B cell (primary cell): ENCODE measurements at regions not wholly inside any gene's neighbourhood (a gene's known extent, or its start where the extent isn't known, plus 50 kb on each side); places are given as distances from the start of the nearest gene placed in this dataset.

Source experiments
- ATAC-seq: fragments of 200-7000 bp; cut with Tn5 transposase; one replicate; pipeline ENCODE4 v1.10.0; 2021; ENCODE audit warnings: low read depth, mild to moderate bottlenecking, moderate number of reproducible peaks, moderate library complexity
- CTCF ChIA-PET: fragments of 350-600 bp; sonication (Branson Sonifier 250); formaldehyde crosslinking; loops from one replicate; lab custom pipeline; 2021; ENCODE audit warnings: antibody characterized with exemption, inconsistent platforms; lab: Charles Lee
- POLR2A ChIA-PET: fragments of 350-600 bp; sonication (Branson Sonifier 250); formaldehyde crosslinking; loops from one replicate; lab custom pipeline; 2021; ENCODE audit warnings: antibody characterized with exemption; lab: Charles Lee
- DNase-seq: peaks from one replicate; pipeline ENCODE4 v3.0.0; 2013
- H2AFZ ChIP-seq: 2 replicates; pipeline ENCODE4 v1.6.1; 2012; ENCODE audit warnings: mild to moderate bottlenecking, low read depth, low read length; ENCODE audit not compliant: insufficient read depth, poor library complexity, severe bottlenecking
- H3K27ac ChIP-seq, 2 donors: 1 replicate in 1 of 2; 2 replicates in 1 of 2; pipeline ENCODE4 v1.5.1; 2012 to 2013; ENCODE audit warnings: low read length in 2 of 2, mild to moderate bottlenecking in 2 of 2, moderate library complexity in 1 of 2
- H3K27me3 ChIP-seq, 4 experiments: fragments of 200-600 bp in 1 of 4; sonication (generic) in 1 of 4; replicated peaks in 1 of 4; 1 replicate in 2 of 4; 2 replicates in 2 of 4; pipeline versions ENCODE4 v1.6.1 to v1.7.0; 2013 to 2016; ENCODE audit warnings: low read length in 3 of 4, mild to moderate bottlenecking in 2 of 4, mixed read lengths in 1 of 4, moderate library complexity in 1 of 4; ENCODE audit not compliant: insufficient read depth in 4 of 4, control insufficient read depth in 3 of 4; ENCODE audit errors: control extremely low read depth in 1 of 4
- H3K36me3 ChIP-seq, 2 experiments: replicated peaks in 1 of 2; 1 replicate in 1 of 2; 2 replicates in 1 of 2; pipeline versions ENCODE4 v1.6.1 to v1.7.1; 2013; ENCODE audit warnings: low read length in 1 of 2; ENCODE audit not compliant: insufficient read depth in 2 of 2, control insufficient read depth in 1 of 2; ENCODE audit errors: control extremely low read depth in 1 of 2, extremely low read depth in 1 of 2
- H3K4me1 ChIP-seq, 2 donors: fragments of 200-600 bp in 1 of 2; sonication (generic) in 1 of 2; 1 replicate in 1 of 2; 2 replicates in 1 of 2; pipeline versions ENCODE4 v1.5.1 to v1.6.1; 2013 to 2017; ENCODE audit warnings: low read length in 2 of 2; ENCODE audit not compliant: control insufficient read depth in 2 of 2, insufficient read depth in 2 of 2
- H3K4me2 ChIP-seq: replicated peaks from 2 replicates; pipeline ENCODE3; 2012; ENCODE audit warnings: mild to moderate bottlenecking, low read depth, low read length; ENCODE audit not compliant: poor library complexity, severe bottlenecking
- H3K4me3 ChIP-seq, 5 experiments: fragments of 200-600 bp in 1 of 5; sonication (generic) in 1 of 5; 1 replicate in 3 of 5; 2 replicates in 2 of 5; pipeline versions ENCODE4 v1.5.1 to v1.7.0; 2011 to 2016; ENCODE audit warnings: low read length in 4 of 5, mild to moderate bottlenecking in 4 of 5, low read depth in 2 of 5, control low read depth in 1 of 5, moderate library complexity in 1 of 5; ENCODE audit not compliant: insufficient read depth in 1 of 5; ENCODE audit errors: control extremely low read depth in 1 of 5, extremely low read depth in 1 of 5
- H3K79me2 ChIP-seq: fragments of 200-600 bp; sonication (generic); one replicate; pipeline ENCODE4 v1.6.0; 2016; ENCODE audit warnings: low read length; ENCODE audit not compliant: control insufficient read depth, insufficient read depth
- H3K9ac ChIP-seq: fragments of 200-600 bp; sonication (generic); 2 replicates; pipeline ENCODE4 v1.6.1; 2017; ENCODE audit warnings: mild to moderate bottlenecking, low read length, moderate library complexity
- H3K9me3 ChIP-seq, 3 donors: one replicate each; pipeline versions ENCODE4 v1.6.1 to v1.7.1; 2013; ENCODE audit warnings: low read length in 2 of 3; ENCODE audit not compliant: control insufficient read depth in 2 of 3, insufficient read depth in 1 of 3; ENCODE audit errors: control extremely low read depth in 1 of 3
- H4K20me1 ChIP-seq: 2 replicates; pipeline ENCODE4 v1.6.0; 2012; ENCODE audit warnings: mild to moderate bottlenecking, low read length; ENCODE audit not compliant: insufficient read depth, control insufficient read depth, poor library complexity, severe bottlenecking
- H3K27ac Mint-ChIP-seq: one replicate; pipeline ENCODE4 v1.8.0; 2021; ENCODE audit warnings: mixed read lengths
- H3K27me3 Mint-ChIP-seq: one replicate; pipeline ENCODE4 v1.8.0; 2021; ENCODE audit warnings: mixed read lengths
- H3K4me1 Mint-ChIP-seq: one replicate; pipeline ENCODE4 v1.8.0; 2021; ENCODE audit warnings: mixed read lengths
- H3K4me3 Mint-ChIP-seq: one replicate; pipeline ENCODE4 v1.8.0; 2021; ENCODE audit warnings: mixed read lengths
- H3K9me3 Mint-ChIP-seq: one replicate; pipeline ENCODE4 v1.8.0; 2022; ENCODE audit warnings: mixed read lengths; ENCODE audit not compliant: insufficient read depth
- EZH2 ChIP-seq: IDR thresholded peaks from 2 replicates; pipeline ENCODE4 v1.6.1; 2012; ENCODE audit warnings: borderline replicate concordance, low read depth, mild to moderate bottlenecking, moderate library complexity, low read length; ENCODE audit not compliant: insufficient read depth, poor library complexity, severe bottlenecking
- WGBS: methylation state at CpG from one replicate; pipeline ENCODE4 v1.1.5; 2013; ENCODE audit warnings: missing lambda C conversion rate; ENCODE audit not compliant: insufficient coverage; 5-methylcytosine and 5-hydroxymethylcytosine counted together
- intact Hi-C: fragments of 100-400 bp; cut with micrococcal nuclease; formaldehyde crosslinking; loops from one replicate; pipeline ENCODE4 v1.10.0; 2022
- TF ChIP-seq, protein P1 (sequence below): fragments of 200-600 bp; IDR thresholded peaks from one replicate; pipeline ENCODE4 v1.8.0; 2022; ENCODE audit warnings: antibody characterized with exemption, mild to moderate bottlenecking

DNA sequence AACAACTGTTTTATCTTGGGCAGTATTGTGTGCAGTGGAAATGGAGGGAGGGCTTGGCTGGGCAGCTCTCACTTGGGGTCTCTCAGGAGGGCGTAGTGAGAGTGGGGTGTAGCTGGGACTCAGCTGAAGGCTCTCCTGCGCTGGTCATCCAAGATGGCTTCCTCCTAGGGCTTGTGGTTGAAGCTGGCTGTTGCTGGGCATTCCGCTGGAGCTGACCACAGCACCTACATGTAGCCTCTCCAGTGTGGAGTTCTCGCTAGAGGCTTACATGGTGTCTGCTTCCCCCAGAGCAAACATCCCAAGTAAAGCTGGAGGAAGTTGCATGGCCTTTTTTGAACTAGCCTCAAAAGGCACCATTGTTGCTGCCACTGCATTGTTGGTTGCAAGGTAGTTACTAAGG, 344.1 kb upstream of the MARCKS start:
- no peaks in the 10 kb centered on the region for H3K9me3 Mint-ChIP-seq
- H3K27ac ChIP-seq: no peak overlapping the region
- no peaks in the 10 kb centered on the region for H3K27me3 ChIP-seq
- no peaks in the 10 kb centered on the region for H3K27me3 Mint-ChIP-seq
- H3K4me3 ChIP-seq: no peak overlapping the region
- H3K36me3 ChIP-seq: no peaks in the 10 kb centered on the region
- H3K4me3 Mint-ChIP-seq: no peak overlapping the region
- no peaks in the 10 kb centered on the region for H3K9me3 ChIP-seq
- no peak overlapping the region for H3K9ac ChIP-seq
- ATAC-seq (no peak), DNase-seq (no peak)
- no peaks in the 10 kb centered on the region for H3K4me1 ChIP-seq
- H3K4me1 Mint-ChIP-seq: peaks cover 3% of the 10 kb centered on the region
- H3K79me2 ChIP-seq: no peaks in the 10 kb centered on the region
- H3K27ac Mint-ChIP-seq: no peak overlapping the region
- intact Hi-C loops: no loop called here
- no peak overlapping the region for H3K4me2 ChIP-seq
- WGBS: 100% methylated on average over 1 of the region's 4 CpGs
- POLR2A ChIA-PET: no interaction called here
- TF ChIP-seq, protein P1, sequence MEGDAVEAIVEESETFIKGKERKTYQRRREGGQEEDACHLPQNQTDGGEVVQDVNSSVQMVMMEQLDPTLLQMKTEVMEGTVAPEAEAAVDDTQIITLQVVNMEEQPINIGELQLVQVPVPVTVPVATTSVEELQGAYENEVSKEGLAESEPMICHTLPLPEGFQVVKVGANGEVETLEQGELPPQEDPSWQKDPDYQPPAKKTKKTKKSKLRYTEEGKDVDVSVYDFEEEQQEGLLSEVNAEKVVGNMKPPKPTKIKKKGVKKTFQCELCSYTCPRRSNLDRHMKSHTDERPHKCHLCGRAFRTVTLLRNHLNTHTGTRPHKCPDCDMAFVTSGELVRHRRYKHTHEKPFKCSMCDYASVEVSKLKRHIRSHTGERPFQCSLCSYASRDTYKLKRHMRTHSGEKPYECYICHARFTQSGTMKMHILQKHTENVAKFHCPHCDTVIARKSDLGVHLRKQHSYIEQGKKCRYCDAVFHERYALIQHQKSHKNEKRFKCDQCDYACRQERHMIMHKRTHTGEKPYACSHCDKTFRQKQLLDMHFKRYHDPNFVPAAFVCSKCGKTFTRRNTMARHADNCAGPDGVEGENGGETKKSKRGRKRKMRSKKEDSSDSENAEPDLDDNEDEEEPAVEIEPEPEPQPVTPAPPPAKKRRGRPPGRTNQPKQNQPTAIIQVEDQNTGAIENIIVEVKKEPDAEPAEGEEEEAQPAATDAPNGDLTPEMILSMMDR: no peak
- TF ChIP-seq EZH2: no peak
- CTCF ChIA-PET: no interaction called here
- H2AFZ ChIP-seq: no peak overlapping the region
- no peaks in the 10 kb centered on the region for H4K20me1 ChIP-seq

DNA sequence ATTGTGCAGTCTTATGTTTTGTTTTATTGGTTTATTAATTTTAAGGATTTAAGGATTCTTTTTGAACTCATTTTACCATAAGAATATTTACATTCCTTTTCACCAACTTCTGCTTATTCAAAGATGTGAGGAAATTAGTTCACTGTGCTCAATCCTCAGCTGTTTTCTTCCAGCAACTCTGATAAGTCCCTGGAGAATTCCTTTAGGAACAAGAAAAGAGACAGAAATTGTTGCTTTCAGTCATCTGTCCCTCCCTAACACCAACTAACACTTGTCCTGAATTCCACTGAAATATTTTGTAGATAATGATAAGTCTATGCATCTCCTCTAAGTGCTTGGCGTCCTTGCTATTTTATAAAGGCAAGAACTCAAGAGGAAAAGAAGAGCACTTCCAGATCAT, 334.8 kb upstream of the MARCKS start:
- no peak overlapping the region for H3K4me2 ChIP-seq
- no peaks in the 10 kb centered on the region for H3K79me2 ChIP-seq
- no peaks in the 10 kb centered on the region for H4K20me1 ChIP-seq
- TF ChIP-seq EZH2: no peak
- TF ChIP-seq, protein P1: no peak
- WGBS: no CpG with 5 or more reads among the region's 1 CpG
- H3K9me3 Mint-ChIP-seq: no peaks in the 10 kb centered on the region
- ATAC-seq: no peak
- no peaks in the 10 kb centered on the region for H3K36me3 ChIP-seq
- no peak overlapping the region for H3K4me3 Mint-ChIP-seq
- no peak overlapping the region for H2AFZ ChIP-seq
- no peaks in the 10 kb centered on the region for H3K27me3 Mint-ChIP-seq
- H3K4me1 Mint-ChIP-seq: no peaks in the 10 kb centered on the region
- ChIA-PET POLR2A (no interaction called here), CTCF (no interaction called here)
- H3K4me3 ChIP-seq: no peak overlapping the region
- H3K4me1 ChIP-seq: no peaks in the 10 kb centered on the region
- no peak overlapping the region for H3K27ac Mint-ChIP-seq
- intact Hi-C loops: no loop called here
- DNase-seq: no peak
- no peak overlapping the region for H3K27ac ChIP-seq
- no peaks in the 10 kb centered on the region for H3K9me3 ChIP-seq
- peaks cover 0 to 3% (median 0%) of the 10 kb centered on the region in 4 experiments for H3K27me3 ChIP-seq
- no peak overlapping the region for H3K9ac ChIP-seq
